ENCODE measurements at regions not wholly inside any gene's neighbourhood (a gene's known extent, or its start where the extent isn't known, plus 50 kb on each side); places are given as distances from the start of the nearest gene placed in this dataset.

DNA sequence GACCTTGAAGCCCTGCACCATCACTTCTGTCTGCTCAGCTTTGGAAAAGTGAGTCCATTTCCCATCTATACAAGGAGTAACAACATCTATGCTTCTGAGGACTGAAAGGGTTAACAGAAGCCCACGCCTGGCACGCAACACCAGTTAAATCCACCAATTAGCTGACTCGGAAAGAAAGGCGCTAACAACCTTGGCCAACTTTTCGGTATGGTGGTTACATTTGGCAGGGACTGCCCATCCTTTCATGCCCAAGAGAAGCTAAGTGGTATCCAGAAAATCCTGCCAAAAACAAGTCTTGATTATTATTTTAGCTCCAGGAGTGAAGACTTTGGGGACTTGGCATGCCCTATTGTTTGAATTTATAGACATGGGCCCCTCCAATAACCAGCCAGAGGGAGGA, 202.3 kb upstream of the RPL38 start:
- TF ChIP-seq, protein P1, sequence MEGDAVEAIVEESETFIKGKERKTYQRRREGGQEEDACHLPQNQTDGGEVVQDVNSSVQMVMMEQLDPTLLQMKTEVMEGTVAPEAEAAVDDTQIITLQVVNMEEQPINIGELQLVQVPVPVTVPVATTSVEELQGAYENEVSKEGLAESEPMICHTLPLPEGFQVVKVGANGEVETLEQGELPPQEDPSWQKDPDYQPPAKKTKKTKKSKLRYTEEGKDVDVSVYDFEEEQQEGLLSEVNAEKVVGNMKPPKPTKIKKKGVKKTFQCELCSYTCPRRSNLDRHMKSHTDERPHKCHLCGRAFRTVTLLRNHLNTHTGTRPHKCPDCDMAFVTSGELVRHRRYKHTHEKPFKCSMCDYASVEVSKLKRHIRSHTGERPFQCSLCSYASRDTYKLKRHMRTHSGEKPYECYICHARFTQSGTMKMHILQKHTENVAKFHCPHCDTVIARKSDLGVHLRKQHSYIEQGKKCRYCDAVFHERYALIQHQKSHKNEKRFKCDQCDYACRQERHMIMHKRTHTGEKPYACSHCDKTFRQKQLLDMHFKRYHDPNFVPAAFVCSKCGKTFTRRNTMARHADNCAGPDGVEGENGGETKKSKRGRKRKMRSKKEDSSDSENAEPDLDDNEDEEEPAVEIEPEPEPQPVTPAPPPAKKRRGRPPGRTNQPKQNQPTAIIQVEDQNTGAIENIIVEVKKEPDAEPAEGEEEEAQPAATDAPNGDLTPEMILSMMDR (IDR thresholded peaks at IDR 0.05; ENCODE audit: low read length), result no peak
- TF ChIP-seq EZH2 (IDR thresholded peaks at IDR 0.05; ENCODE audit: borderline replicate concordance, low read length), result no peak

Data from OCI-LY1 (cell line).